ENCODE measurements at regions not wholly inside any gene's neighbourhood (a gene's known extent, or its start where the extent isn't known, plus 50 kb on each side); places are given as distances from the start of the nearest gene placed in this dataset.

- TF ChIP-seq EZH2 (IDR thresholded peaks at IDR 0.05; ENCODE audit: borderline replicate concordance, low read depth, low read length, severe bottlenecking) (no peak), CTCF (IDR thresholded peaks at IDR 0.05; ENCODE audit: borderline replicate concordance, extremely low read depth, low read length, poor library complexity, severe bottlenecking) (no peak)
Observed at GRCh38 chr4:36704289-36704688, 422.9 kb downstream of the DTHD1 start.
